WTC11 (cell line): ENCODE measurements at regions not wholly inside any gene's neighbourhood (a gene's known extent, or its start where the extent isn't known, plus 50 kb on each side); places are given as distances from the start of the nearest gene placed in this dataset.

ENCODE experiments used
- ATAC-seq: fragments of 200-7000 bp; cut with Tn5 transposase; 2 replicates; pipeline ENCODE4 v1.10.0; 2021; ENCODE audit warnings: mild to moderate bottlenecking, moderate library complexity
- CTCF ChIA-PET: fragments of 300-600 bp; sonication (Branson Sonifier 250); formaldehyde crosslinking; loops from one replicate; lab custom pipeline; 2021; ENCODE audit warnings: antibody characterized with exemption; lab: Charles Lee
- POLR2A ChIA-PET: fragments of 350-600 bp; sonication (Branson Sonifier 250); formaldehyde crosslinking; loops from one replicate; lab custom pipeline; 2021; ENCODE audit warnings: antibody characterized with exemption; lab: Charles Lee
- DNase-seq: peaks from one replicate; pipeline ENCODE4 v3.0.0; 2021; ENCODE audit warnings: low spot score
- H3K27ac Mint-ChIP-seq: 2 replicates; pipeline ENCODE4 v1.8.0; 2021; ENCODE audit warnings: mixed read lengths
- H3K27me3 Mint-ChIP-seq: 2 replicates; pipeline ENCODE4 v1.8.0; 2021; ENCODE audit warnings: low read depth, mild to moderate bottlenecking, moderate library complexity, mixed read lengths
- H3K36me3 Mint-ChIP-seq: 2 replicates; pipeline ENCODE4 v1.8.0; 2021; ENCODE audit warnings: mixed read lengths
- H3K4me1 Mint-ChIP-seq: 2 replicates; pipeline ENCODE4 v1.8.0; 2022; ENCODE audit warnings: mixed read lengths
- H3K4me3 Mint-ChIP-seq: 2 replicates; pipeline ENCODE4 v1.8.0; 2021; ENCODE audit warnings: mild to moderate bottlenecking, moderate library complexity, mixed read lengths
- H3K9me3 Mint-ChIP-seq: 2 replicates; pipeline ENCODE4 v1.8.0; 2021; ENCODE audit warnings: mixed read lengths
- CREB1 ChIP-seq: sonication (generic); formaldehyde crosslinking; IDR thresholded peaks from 2 replicates; pipeline ENCODE4 v1.8.0; 2023; ENCODE audit warnings: mild to moderate bottlenecking, missing genetic modification reagents
- CTCF ChIP-seq: fragments of 200-600 bp; IDR thresholded peaks from 2 replicates; pipeline ENCODE4 v1.8.0; 2022; ENCODE audit warnings: antibody characterized with exemption
- FOXJ3 ChIP-seq: sonication (generic); formaldehyde crosslinking; IDR thresholded peaks from 2 replicates; pipeline ENCODE4 v1.9.0; 2021; ENCODE audit warnings: missing genetic modification reagents, mild to moderate bottlenecking, borderline replicate concordance
- FOXP1 ChIP-seq: sonication (generic); formaldehyde crosslinking; IDR thresholded peaks from 2 replicates; pipeline ENCODE4 v1.8.0; 2022; ENCODE audit warnings: missing genetic modification reagents, mild to moderate bottlenecking, moderate library complexity, borderline replicate concordance
- HMGA2 ChIP-seq: fragments of 250-450 bp; sonication (Bioruptor Pico); IDR thresholded peaks from 2 replicates; pipeline ENCODE4 v1.4.0; 2021; ENCODE audit warnings: mild to moderate bottlenecking, moderate library complexity
- MAX ChIP-seq: sonication (generic); formaldehyde crosslinking; IDR thresholded peaks from 2 replicates; pipeline ENCODE4 v1.8.0; 2022; ENCODE audit warnings: mild to moderate bottlenecking, missing genetic modification reagents
- MXD4 ChIP-seq: fragments of 250-450 bp; sonication (Bioruptor Pico); IDR thresholded peaks from 2 replicates; pipeline ENCODE4 v1.8.0; 2021; ENCODE audit warnings: mild to moderate bottlenecking, moderate library complexity, borderline replicate concordance
- NFYB ChIP-seq: sonication (generic); formaldehyde crosslinking; conservative IDR thresholded peaks from 2 replicates; pipeline ENCODE4 v1.8.0; 2022; ENCODE audit warnings: low read depth, missing genetic modification reagents
- NR2C2 ChIP-seq: sonication (generic); formaldehyde crosslinking; IDR thresholded peaks from 2 replicates; pipeline ENCODE4 v1.8.0; 2022; ENCODE audit warnings: mild to moderate bottlenecking, missing genetic modification reagents
- SMAD4 ChIP-seq: sonication (generic); formaldehyde crosslinking; IDR thresholded peaks from 2 replicates; pipeline ENCODE4 v1.8.0; 2022; ENCODE audit warnings: mild to moderate bottlenecking, missing genetic modification reagents
- SP1 ChIP-seq: sonication (generic); formaldehyde crosslinking; conservative IDR thresholded peaks from 2 replicates; pipeline ENCODE4 v1.8.1; 2022; ENCODE audit warnings: missing genetic modification reagents
- TEAD4 ChIP-seq: sonication (generic); formaldehyde crosslinking; IDR thresholded peaks from 2 replicates; pipeline ENCODE4 v1.8.0; 2022; ENCODE audit warnings: mild to moderate bottlenecking, missing genetic modification reagents
- USF2 ChIP-seq: sonication (generic); formaldehyde crosslinking; IDR thresholded peaks from 2 replicates; pipeline ENCODE4 v1.8.1; 2023; ENCODE audit warnings: mild to moderate bottlenecking, missing genetic modification reagents, moderate library complexity
- ZBTB21 ChIP-seq: sonication (generic); formaldehyde crosslinking; IDR thresholded peaks from 2 replicates; pipeline ENCODE4 v1.8.1; 2023; ENCODE audit warnings: mild to moderate bottlenecking, missing genetic modification reagents, borderline replicate concordance
- ZNF219 ChIP-seq: sonication (generic); formaldehyde crosslinking; IDR thresholded peaks from 2 replicates; pipeline ENCODE4 v1.8.0; 2023; ENCODE audit warnings: missing genetic modification reagents, mild to moderate bottlenecking, borderline replicate concordance
- ZNF416 ChIP-seq: fragments of 250-450 bp; sonication (Bioruptor Pico); IDR thresholded peaks from 2 replicates; pipeline ENCODE4 v1.9.0; 2021; ENCODE audit warnings: mild to moderate bottlenecking, inconsistent platforms
- ZNF671 ChIP-seq: fragments of 250-450 bp; sonication (Bioruptor Pico); IDR thresholded peaks from 2 replicates; pipeline ENCODE4 v1.8.0; 2021; ENCODE audit warnings: mild to moderate bottlenecking
- TF ChIP-seq, protein P1 (sequence below): sonication (generic); formaldehyde crosslinking; IDR thresholded peaks from 2 replicates; pipeline ENCODE4 v1.8.1; 2022; ENCODE audit warnings: mild to moderate bottlenecking, moderate library complexity, missing genetic modification reagents
- TF ChIP-seq, protein P2 (sequence below): sonication (generic); formaldehyde crosslinking; IDR thresholded peaks from 2 replicates; pipeline ENCODE4 v1.8.0; 2023; ENCODE audit warnings: missing genetic modification reagents
- TF ChIP-seq, protein P3 (sequence below): fragments of 250-450 bp; sonication (Bioruptor Pico); conservative IDR thresholded peaks from 2 replicates; pipeline ENCODE4 v1.9.0; 2021; ENCODE audit warnings: mild to moderate bottlenecking

DNA sequence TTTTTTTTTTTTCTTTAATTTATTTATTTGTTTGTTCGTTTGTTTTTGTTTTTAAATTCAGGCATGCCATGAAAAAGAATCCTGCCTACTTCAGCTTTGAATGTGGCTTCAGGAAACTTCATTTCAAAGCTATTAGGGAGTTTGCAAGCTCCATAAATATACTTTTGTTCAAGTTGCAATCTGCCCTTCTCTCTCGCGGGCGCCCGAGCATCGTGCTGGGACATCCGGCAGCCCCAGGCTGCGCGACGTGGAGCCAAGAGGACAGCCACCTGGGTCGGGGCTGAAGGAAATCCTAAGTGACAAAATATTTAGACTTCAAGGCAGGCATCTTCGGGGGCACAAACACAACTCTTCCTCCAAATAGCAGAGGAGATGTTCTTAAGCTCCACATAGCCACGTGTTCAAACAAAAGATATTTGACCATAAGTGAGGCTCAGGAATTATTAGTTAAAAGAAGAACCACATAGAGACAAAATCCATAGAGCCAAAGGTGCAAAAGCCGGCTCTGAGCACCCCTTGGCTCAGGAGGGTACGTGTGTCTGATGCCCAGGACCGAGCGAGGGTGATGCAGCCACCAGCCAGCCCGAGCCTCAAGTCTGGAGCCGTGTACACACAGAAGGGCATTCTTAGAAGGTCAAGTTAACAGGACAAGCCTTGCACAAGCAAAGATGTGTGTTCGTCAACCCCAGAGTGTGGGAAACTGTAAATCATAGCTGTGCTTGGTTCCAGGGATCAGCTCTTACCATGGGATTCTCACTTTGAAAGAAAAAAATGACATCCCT is 256.5 kb upstream of the SALL3 start (continued):
- no peak for TF ChIP-seq MAX
- TF ChIP-seq ZNF671 (CRISPR knock-in tag) = no peak
- TF ChIP-seq TEAD4 = no peak
- TF ChIP-seq, protein P1, sequence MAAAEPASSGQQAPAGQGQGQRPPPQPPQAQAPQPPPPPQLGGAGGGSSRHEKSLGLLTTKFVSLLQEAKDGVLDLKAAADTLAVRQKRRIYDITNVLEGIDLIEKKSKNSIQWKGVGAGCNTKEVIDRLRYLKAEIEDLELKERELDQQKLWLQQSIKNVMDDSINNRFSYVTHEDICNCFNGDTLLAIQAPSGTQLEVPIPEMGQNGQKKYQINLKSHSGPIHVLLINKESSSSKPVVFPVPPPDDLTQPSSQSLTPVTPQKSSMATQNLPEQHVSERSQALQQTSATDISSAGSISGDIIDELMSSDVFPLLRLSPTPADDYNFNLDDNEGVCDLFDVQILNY (CRISPR knock-in tag) = no peak
- TF ChIP-seq MXD4 (CRISPR knock-in tag) = no peak
- no peak for TF ChIP-seq USF2 (CRISPR knock-in tag)
- TF ChIP-seq NFYB (CRISPR knock-in tag) = no peak
- TF ChIP-seq, protein P2, sequence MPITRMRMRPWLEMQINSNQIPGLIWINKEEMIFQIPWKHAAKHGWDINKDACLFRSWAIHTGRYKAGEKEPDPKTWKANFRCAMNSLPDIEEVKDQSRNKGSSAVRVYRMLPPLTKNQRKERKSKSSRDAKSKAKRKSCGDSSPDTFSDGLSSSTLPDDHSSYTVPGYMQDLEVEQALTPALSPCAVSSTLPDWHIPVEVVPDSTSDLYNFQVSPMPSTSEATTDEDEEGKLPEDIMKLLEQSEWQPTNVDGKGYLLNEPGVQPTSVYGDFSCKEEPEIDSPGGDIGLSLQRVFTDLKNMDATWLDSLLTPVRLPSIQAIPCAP = no peak
- no peak for TF ChIP-seq NR2C2 (CRISPR knock-in tag)
- TF ChIP-seq SMAD4 (CRISPR knock-in tag) = no peak
- TF ChIP-seq HMGA2 (CRISPR knock-in tag) = no peak

GRCh38 chr18:78724214-78724914 is 255.3 kb upstream of the SALL3 start:
- Mint-ChIP-seq H3K4me1 (peaks cover 49% of the 10 kb centered on the region), H3K27ac (no peak overlapping the region), H3K36me3 (peaks cover 11% of the 10 kb centered on the region), H3K27me3 (peaks cover 12% of the 10 kb centered on the region), H3K9me3 (peaks cover 22% of the 10 kb centered on the region), H3K4me3 (no peak overlapping the region)
- ChIA-PET CTCF (no interaction called here), POLR2A (no interaction called here)
- DNase-seq (no peak), ATAC-seq (no peak)
- TF ChIP-seq MAX (no peak), CTCF (no peak), ZNF416 (CRISPR knock-in tag) (no peak), CREB1 (CRISPR knock-in tag) (no peak)
- TF ChIP-seq, protein P3, sequence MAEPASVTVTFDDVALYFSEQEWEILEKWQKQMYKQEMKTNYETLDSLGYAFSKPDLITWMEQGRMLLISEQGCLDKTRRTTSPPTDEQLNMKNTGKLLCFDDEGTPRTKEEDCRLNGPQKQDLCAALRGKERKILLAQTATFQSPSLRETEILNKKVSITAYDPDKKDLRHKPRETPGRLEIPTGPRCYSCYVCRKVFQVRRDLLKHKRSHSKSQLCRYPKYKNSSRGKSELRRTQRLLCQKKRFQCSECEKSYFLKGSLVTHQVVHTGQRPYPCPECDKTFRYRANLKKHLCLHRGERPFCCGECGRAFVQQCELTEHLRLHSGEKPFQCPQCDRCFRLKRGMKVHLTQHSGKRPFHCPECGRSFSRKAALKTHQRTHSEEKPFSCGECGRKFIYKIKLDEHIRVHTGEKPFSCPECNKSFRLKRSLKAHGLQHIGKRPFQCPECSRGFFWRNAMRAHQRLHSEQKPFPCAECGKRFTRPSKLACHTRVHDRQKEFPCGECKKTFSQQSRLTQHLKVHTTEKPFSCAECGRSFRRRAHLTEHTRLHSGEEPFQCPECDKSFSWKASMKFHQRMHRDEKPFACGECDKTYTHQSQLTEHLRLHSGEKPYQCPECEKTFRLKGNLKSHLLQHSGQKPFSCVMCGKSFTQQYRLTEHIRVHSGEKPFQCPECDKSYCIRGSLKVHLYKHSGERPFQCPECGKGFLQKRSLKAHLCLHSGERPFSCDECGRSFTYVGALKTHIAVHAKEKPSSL = no peak

DNA sequence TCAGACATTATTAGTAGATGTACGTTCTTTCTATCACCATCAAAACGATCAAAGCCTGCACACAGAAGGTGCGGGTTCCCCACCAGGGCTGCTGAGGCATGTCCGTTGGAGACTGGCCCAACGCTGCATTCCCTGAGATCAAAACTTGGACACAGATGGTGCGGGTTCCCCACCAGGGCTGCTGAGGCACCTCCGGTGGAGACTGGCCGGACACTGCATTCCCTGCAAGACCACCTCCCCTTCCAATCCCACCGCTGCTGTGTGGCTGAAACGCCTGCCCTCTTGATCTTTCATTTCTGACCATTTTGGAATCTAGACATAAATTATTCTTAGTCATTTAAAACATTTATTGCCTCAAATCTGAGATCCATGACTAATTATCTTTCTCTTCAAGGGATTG is 254.2 kb upstream of the SALL3 start:
- Mint-ChIP-seq H3K36me3 (peaks cover 6% of the 10 kb centered on the region; the same call in 1 of the 2 replicates), H3K27me3 (peaks cover 8% of the 10 kb centered on the region)
- ATAC-seq (no peak), DNase-seq (no peak)
- POLR2A ChIA-PET = no interaction called here
- no peak for TF ChIP-seq FOXP1
- no peak for TF ChIP-seq SP1
- TF ChIP-seq ZBTB21 (CRISPR knock-in tag) = no peak
- no peak for TF ChIP-seq ZNF219 (CRISPR knock-in tag)
- TF ChIP-seq FOXJ3 = no peak
- TF ChIP-seq, all 79 proteins: peak for 0
- peaks cover 45% of the 10 kb centered on the region for H3K4me1 Mint-ChIP-seq
- no peak overlapping the region for H3K4me3 Mint-ChIP-seq
- CTCF ChIA-PET = no interaction called here
- H3K27ac Mint-ChIP-seq = no peak overlapping the region
- H3K9me3 Mint-ChIP-seq = peaks cover 14% of the 10 kb centered on the region
